Effector memory CD4-positive, alpha-beta T cell (primary cell): ENCODE measurements at regions not wholly inside any gene's neighbourhood (a gene's known extent, or its start where the extent isn't known, plus 50 kb on each side); places are given as distances from the start of the nearest gene placed in this dataset.

Experiments
- DNase-seq, 3 donors: peaks; one replicate each; pipeline ENCODE4 v3.0.0-alpha.2; 2020
- H3K27ac ChIP-seq: 2 replicates; pipeline ENCODE4 v1.7.0; 2013; ENCODE audit warnings: mild to moderate bottlenecking, low read length, moderate library complexity; ENCODE audit not compliant: insufficient read depth, poor library complexity, severe bottlenecking
- H3K27me3 ChIP-seq: replicated peaks from 2 replicates; pipeline ENCODE4 v1.7.0; 2013; ENCODE audit warnings: mild to moderate bottlenecking, low read length; ENCODE audit not compliant: insufficient read depth, control insufficient read depth, poor library complexity, severe bottlenecking
- H3K36me3 ChIP-seq: 2 replicates; pipeline ENCODE4 v1.7.0; 2013; ENCODE audit warnings: mild to moderate bottlenecking, low read length, moderate library complexity; ENCODE audit not compliant: control insufficient read depth, insufficient read depth
- H3K4me1 ChIP-seq: 2 replicates; pipeline ENCODE4 v1.7.0; 2013; ENCODE audit warnings: low read length, mild to moderate bottlenecking; ENCODE audit not compliant: control insufficient read depth, insufficient read depth, poor library complexity, severe bottlenecking
- H3K4me3 ChIP-seq: 2 replicates; pipeline ENCODE4 v1.7.0; 2013; ENCODE audit warnings: low read length, low read depth, mild to moderate bottlenecking; ENCODE audit not compliant: insufficient read depth, poor library complexity, severe bottlenecking
- H3K9me3 ChIP-seq: 2 replicates; pipeline ENCODE4 v1.7.0; 2013; ENCODE audit warnings: mild to moderate bottlenecking, low read length, moderate library complexity; ENCODE audit not compliant: control insufficient read depth

DNA sequence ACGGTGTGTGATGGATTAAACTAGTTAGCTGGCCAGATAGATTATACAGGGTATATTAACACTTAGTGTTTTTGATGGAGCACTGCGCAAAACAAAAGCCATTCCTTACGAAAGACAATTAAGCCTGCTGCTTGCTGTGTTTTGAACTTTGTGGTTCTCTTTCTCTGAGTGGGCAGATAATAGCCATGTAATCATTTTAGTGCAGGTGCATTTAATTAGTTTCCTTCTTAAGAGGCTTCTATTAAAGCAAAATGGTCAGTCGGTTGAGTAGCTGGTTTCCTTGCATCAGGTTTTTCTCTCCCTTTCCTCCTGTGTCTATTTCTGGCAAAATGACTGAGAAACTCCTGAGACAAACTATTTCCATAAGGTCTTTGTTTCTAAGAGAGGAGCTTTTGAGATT lies 512.5 kb downstream of the DMAC1 start:
- no peak overlapping the region for H3K27ac ChIP-seq
- no peaks in the 10 kb centered on the region for H3K36me3 ChIP-seq
- H3K4me1 ChIP-seq = no peaks in the 10 kb centered on the region
- DNase-seq = no peak
- no peaks in the 10 kb centered on the region for H3K9me3 ChIP-seq
- no peak overlapping the region for H3K4me3 ChIP-seq
- H3K27me3 ChIP-seq = no peaks in the 10 kb centered on the region

DNA sequence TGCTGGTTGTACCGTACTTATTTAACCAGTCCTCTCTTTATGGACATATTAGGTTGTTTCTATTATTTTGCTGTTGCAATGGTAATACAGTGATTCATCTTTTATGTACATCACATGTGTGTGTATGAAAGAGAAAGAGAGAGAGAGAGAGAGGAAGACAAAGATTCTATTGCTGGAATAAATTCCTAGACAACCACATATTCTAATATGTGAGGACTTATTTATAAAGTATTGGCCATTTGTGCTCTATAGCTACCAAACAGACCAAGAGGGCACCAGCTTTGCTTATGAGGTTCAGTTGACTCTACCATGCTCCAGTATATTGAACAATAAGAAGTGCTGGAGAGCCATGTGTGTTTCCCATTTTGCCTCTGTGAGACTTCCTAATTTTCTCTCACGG lies 513.5 kb downstream of the DMAC1 start:
- Histone ChIP-seq H3K36me3 (no peaks in the 10 kb centered on the region), H3K4me1 (no peaks in the 10 kb centered on the region), H3K4me3 (no peak overlapping the region), H3K27ac (no peak overlapping the region), H3K9me3 (no peaks in the 10 kb centered on the region), H3K27me3 (no peaks in the 10 kb centered on the region)
- DNase-seq = no peak

DNA sequence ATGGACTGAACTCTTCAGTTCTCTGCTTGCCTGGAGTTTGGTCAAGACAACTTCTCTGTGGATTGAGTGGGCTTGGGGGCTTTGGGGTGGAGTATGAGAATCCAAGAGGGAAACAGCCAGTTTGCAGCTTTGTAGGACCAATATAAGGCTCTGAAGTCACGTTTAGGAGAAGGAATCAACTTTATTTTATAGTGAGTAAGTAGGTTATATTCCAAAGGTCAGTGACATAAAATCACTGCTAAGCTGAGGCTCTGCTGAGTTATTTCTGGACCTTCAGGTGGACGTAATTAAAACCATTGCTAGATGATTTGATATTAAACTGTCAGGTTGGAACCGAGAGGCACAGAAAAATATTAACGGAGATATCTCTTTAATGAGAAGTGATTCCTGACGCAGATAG lies 514.4 kb downstream of the DMAC1 start:
- Histone ChIP-seq H3K4me3 (no peak overlapping the region), H3K9me3 (no peaks in the 10 kb centered on the region), H3K4me1 (no peaks in the 10 kb centered on the region), H3K27me3 (no peaks in the 10 kb centered on the region), H3K27ac (no peak overlapping the region), H3K36me3 (no peaks in the 10 kb centered on the region)
- DNase-seq = no peak

DNA sequence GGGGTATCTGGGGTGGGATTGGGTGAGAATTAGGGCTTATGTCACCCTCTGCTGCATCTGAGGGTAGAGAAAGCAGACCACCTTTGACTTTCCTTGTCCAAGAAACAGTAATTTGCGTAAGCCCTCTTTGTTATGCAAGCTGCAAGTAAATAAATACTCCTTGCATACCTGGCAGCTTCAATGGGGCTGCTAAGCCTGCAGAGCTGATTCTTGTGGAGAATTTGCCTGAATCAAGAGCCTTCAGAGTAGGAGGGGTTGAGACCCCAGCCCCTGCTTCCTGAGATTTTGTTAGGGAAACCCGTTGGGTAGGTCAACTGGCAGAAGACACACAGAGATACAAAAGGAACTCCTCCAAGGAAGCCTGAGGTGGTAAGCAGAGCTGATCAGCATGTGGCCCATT lies 515.1 kb downstream of the DMAC1 start:
- H3K27me3 ChIP-seq = no peaks in the 10 kb centered on the region
- no peaks in the 10 kb centered on the region for H3K9me3 ChIP-seq
- H3K4me3 ChIP-seq = no peak overlapping the region
- no peaks in the 10 kb centered on the region for H3K36me3 ChIP-seq
- H3K4me1 ChIP-seq = no peaks in the 10 kb centered on the region
- DNase-seq = no peak
- H3K27ac ChIP-seq = no peak overlapping the region

DNA sequence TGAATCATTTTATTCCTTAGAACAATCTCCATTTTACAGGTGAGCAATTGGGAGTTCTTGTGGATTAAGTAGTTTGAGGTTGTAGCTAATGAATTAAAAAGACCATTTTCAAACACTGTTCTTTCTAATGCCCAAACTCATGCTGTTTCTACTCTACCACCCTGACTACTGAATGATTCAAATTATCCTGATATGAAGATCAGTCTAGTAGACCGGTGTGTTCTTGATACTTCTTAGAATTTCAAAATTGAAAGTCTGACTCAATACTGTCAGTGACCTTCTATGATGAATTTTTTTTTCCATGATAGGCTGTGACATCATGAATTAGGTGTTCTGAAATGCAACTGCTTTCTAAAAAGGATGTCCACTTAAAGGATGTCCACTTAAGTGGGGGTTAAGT lies 515.5 kb downstream of the DMAC1 start:
- Histone ChIP-seq H3K4me3 (no peak overlapping the region), H3K36me3 (no peaks in the 10 kb centered on the region), H3K27ac (no peak overlapping the region), H3K9me3 (no peaks in the 10 kb centered on the region), H3K4me1 (no peaks in the 10 kb centered on the region), H3K27me3 (no peaks in the 10 kb centered on the region)
- DNase-seq = no peak

DNA sequence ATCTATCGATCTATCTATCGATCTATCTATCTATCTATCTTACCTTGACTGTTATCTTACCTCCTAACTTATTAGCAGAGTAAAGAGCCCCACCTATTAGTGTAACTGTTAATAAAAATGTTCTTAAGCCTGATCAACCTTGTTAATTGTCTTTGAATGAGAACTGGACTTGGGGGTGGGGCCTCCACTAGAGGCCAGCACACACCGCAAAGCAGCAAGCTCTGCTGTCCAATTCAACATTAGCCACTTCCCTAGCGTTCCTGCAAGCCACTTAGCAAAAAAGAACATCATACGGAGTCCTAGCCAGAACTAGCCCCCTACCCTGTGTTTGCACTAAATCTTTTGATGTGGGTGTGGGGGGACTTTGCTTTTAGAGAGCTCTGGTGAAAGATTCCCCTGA lies 515.8 kb downstream of the KDM4C start:
- H3K36me3 ChIP-seq = no peaks in the 10 kb centered on the region
- no peaks in the 10 kb centered on the region for H3K27me3 ChIP-seq
- H3K4me3 ChIP-seq = no peak overlapping the region
- no peak for DNase-seq
- H3K4me1 ChIP-seq = no peaks in the 10 kb centered on the region
- no peaks in the 10 kb centered on the region for H3K9me3 ChIP-seq
- no peak overlapping the region for H3K27ac ChIP-seq

DNA sequence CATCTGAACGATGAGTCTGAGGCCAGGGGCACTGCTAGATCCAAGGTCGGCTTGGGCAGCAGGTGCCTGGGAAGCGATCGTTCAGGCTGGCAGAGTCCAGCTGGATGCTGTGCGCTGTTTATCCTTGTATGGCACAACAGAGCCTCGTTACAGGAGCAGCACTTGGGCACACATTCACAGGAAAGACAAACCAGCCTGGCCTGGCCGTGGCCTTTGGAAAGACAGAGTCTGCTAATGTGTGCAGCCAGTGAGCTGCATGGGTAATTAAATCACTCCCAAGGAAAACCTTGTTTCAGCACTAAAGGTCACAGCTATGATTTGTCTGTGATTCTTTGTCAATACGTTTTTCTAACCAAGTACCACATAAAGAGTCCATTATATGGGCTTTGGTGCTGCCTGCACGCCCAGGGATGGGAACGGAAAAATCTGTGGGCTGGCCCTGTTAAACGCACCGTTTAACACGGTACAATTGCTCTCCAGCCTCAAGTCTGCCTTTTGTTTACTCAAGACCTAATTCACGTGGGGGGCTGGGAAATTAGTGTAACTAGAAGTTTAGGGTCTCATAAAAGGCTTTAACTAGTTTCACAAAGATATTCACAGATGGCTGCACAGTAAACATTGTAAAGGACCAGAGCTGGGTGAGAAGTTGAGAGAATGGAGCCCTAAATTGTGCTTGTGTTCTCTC lies 509.3 kb downstream of the KDM4C start:
- Histone ChIP-seq H3K9me3 (no peaks in the 10 kb centered on the region), H3K27me3 (no peaks in the 10 kb centered on the region), H3K4me3 (no peak overlapping the region), H3K27ac (no peak overlapping the region), H3K36me3 (no peaks in the 10 kb centered on the region), H3K4me1 (no peaks in the 10 kb centered on the region)
- DNase-seq = no peak

DNA sequence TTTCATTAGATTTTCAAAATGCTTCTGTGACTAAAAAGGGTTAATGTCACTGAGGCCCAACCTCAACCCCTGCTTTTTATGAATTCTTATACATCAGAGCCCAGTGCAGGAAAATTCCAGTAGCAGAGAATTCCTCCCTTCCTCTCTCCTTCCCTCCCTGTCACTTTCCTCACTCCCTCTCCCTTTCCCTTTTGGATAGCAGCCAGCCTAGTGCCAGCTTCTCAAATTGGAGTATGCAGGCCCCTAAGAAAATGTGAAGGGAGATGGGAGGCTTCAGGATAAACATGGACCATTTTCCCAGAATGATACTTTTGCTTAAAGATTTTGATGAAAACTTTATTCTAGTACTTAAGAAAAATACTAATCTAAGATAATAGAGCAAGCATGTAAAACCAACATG lies 507.4 kb downstream of the KDM4C start:
- H3K27me3 ChIP-seq = no peaks in the 10 kb centered on the region
- no peak overlapping the region for H3K4me3 ChIP-seq
- no peak overlapping the region for H3K27ac ChIP-seq
- no peaks in the 10 kb centered on the region for H3K9me3 ChIP-seq
- H3K4me1 ChIP-seq = no peaks in the 10 kb centered on the region
- no peaks in the 10 kb centered on the region for H3K36me3 ChIP-seq
- DNase-seq = no peak

DNA sequence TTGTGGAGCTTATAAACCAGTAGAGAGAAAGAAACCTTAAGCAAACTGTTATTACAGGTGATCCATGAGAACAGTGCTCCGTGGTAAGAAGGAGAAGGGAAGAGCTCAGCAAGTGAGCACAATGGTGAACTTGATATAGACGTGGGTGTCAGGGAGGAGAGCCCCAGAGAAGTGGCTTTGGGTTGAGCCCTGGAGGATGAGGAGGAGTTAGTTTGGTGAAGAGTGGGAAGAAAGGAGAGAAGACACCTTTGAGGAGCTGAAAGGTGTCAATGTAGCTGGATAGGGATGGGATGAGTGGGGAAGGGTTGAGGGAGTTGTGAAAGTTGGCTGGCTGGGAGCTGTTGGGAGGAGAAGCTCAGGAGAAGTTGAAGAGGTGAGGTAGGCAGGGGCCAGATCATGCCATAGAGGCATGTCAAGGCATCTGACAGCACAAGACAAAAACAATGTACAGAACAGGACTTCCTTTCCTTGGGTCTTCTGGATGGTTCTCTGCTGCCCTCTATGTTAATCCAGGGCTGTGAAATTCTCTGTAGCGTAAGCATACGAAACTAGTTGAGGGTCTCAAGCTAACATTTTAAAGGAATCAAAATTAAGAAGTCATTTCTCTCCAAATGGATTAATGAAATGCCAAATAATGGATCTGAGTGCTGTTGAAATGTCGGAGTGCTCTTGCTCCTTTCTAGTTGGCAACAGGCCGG lies 501.9 kb downstream of the KDM4C start:
- Histone ChIP-seq H3K4me1 (no peaks in the 10 kb centered on the region), H3K27ac (no peak overlapping the region), H3K27me3 (no peaks in the 10 kb centered on the region), H3K4me3 (no peak overlapping the region), H3K9me3 (no peaks in the 10 kb centered on the region), H3K36me3 (no peaks in the 10 kb centered on the region)
- no peak for DNase-seq

DNA sequence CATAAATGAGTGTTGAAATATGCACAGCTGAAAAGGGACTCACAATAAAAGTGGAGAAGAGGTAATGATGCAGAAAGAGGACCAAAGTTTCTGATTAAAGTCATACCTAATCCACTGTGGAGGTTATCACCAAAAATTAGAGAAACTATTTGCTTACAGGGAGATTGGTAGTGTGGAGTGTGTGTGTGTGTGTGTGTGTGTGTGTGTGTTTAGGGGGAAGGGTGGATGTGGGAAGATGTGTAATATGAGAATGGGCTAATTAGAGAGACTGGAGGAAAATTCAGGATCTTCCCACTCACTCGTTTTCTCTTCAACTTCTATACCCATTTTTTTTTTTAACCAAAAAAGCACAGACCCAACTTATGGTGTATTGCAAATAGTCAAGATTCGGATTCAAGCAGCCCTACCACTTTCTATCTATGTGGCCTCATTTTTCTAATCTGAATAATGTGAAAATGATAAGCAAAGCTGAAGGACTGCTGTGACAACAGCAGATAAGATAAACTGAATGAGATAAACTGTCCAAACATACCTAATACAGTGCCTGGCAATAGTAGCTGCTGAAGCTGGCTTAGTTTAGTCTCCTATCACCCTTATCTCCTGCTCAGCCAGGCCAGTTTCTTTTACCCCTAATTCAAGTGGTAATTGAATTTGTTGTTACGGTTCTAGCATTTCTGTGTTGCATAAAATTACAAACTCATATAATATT lies 501.1 kb downstream of the KDM4C start:
- H3K27ac ChIP-seq = no peak overlapping the region
- no peaks in the 10 kb centered on the region for H3K27me3 ChIP-seq
- H3K4me3 ChIP-seq = no peak overlapping the region

More for the DNA sequence above, 501.1 kb downstream of the KDM4C start:
- Histone ChIP-seq H3K9me3 (no peaks in the 10 kb centered on the region), H3K4me1 (no peaks in the 10 kb centered on the region), H3K36me3 (no peaks in the 10 kb centered on the region)
- DNase-seq = no peak
